Mucosa of gallbladder (tissue), 1 donor: ENCODE measurements at regions not wholly inside any gene's neighbourhood (a gene's known extent, or its start where the extent isn't known, plus 50 kb on each side); places are given as distances from the start of the nearest gene placed in this dataset.
A peak's percentile ranks its signal among the peaks of the same experiment; 100 is the strongest.

Experiments used
- DNase-seq: peaks from one replicate; pipeline ENCODE4 v3.0.0-alpha.2; 2020; ENCODE audit warnings: low spot score
- donor health status: DM: no; HTN: no; CAD: no.

GRCh38 chr3:61311044-61311443 lies 59.8 kb upstream of the FHIT start:
- DNase-seq: no peak

- peak; percentile 23 for DNase-seq
These were observed 64.6 kb upstream of the FHIT start for GRCh38 chr3:61315871-61316270.

GRCh38 chr3:61323094-61323493 lies 71.8 kb upstream of the FHIT start:
- DNase-seq: no peak

GRCh38 chr3:61331929-61332552 lies 80.8 kb upstream of the FHIT start:
- DNase-seq: no peak

GRCh38 chr3:61333192-61333961 lies 82.1 kb upstream of the FHIT start:
- DNase-seq: no peak

GRCh38 chr3:61334783-61335182 lies 83.5 kb upstream of the FHIT start:
- DNase-seq: no peak

GRCh38 chr3:61340931-61341461 lies 89.7 kb upstream of the FHIT start:
- no peak for DNase-seq

- DNase-seq: no peak
These were observed 92.3 kb upstream of the FHIT start for GRCh38 chr3:61343543-61343942.

GRCh38 chr3:61345020-61345419 lies 93.8 kb upstream of the FHIT start:
- DNase-seq: no peak

GRCh38 chr3:61347981-61348380 lies 96.7 kb upstream of the FHIT start:
- DNase-seq: no peak

GRCh38 chr3:61349717-61350116 lies 98.5 kb upstream of the FHIT start:
- no peak for DNase-seq

- DNase-seq: no peak
These were observed 99.6 kb upstream of the FHIT start for GRCh38 chr3:61350782-61351309.

- DNase-seq: no peak
These were observed 101.1 kb upstream of the FHIT start for GRCh38 chr3:61352306-61352705.

- no peak for DNase-seq
These were observed 102.1 kb upstream of the FHIT start for GRCh38 chr3:61353382-61353781.

GRCh38 chr3:61354604-61355003 lies 103.4 kb upstream of the FHIT start:
- no peak for DNase-seq

GRCh38 chr3:61356685-61357084 lies 105.4 kb upstream of the FHIT start:
- DNase-seq: no peak

GRCh38 chr3:61357902-61358301 lies 106.7 kb upstream of the FHIT start:
- no peak for DNase-seq

GRCh38 chr3:61358364-61358763 lies 107.1 kb upstream of the FHIT start:
- peak; percentile 82 for DNase-seq

- no peak for DNase-seq
These were observed 109.2 kb upstream of the FHIT start for GRCh38 chr3:61360297-61360965.

- no peak for DNase-seq
These were observed 118.4 kb upstream of the FHIT start for GRCh38 chr3:61369678-61370077.

- DNase-seq: no peak
These were observed 119.9 kb upstream of the FHIT start for GRCh38 chr3:61371123-61371522.

GRCh38 chr3:61372723-61373122 lies 121.5 kb upstream of the FHIT start:
- DNase-seq: no peak

- no peak for DNase-seq
These were observed 127.1 kb upstream of the FHIT start for GRCh38 chr3:61378311-61378710.
